SK-N-SH (cell line): ENCODE measurements at regions not wholly inside any gene's neighbourhood (a gene's known extent, or its start where the extent isn't known, plus 50 kb on each side); places are given as distances from the start of the nearest gene placed in this dataset.

Experiments used
- CTCF ChIA-PET: fragments of 300-600, 350-600 bp; formaldehyde crosslinking; extraction: SDS; loops from one replicate; lab custom pipeline; 2021; lab: Yijun Ruan, JAX
- POLR2A ChIA-PET: fragments of 350-600 bp; sonication (Branson Sonifier 250); formaldehyde crosslinking; extraction: SDS; loops from one replicate; lab custom pipeline; 2020; ENCODE audit warnings: antibody characterized with exemption, inconsistent platforms; lab: Yijun Ruan, JAX
- DNase-seq: peaks from one replicate; pipeline ENCODE4 v3.0.0; 2012
- H2AFZ ChIP-seq: fragments of 200-600 bp; sonication (generic); 2 replicates; pipeline ENCODE4 v1.8.1; 2016; ENCODE audit warnings: antibody characterized with exemption, mild to moderate bottlenecking, low read depth
- H3F3A ChIP-seq: fragments of 200-600 bp; sonication (generic); replicated peaks from 2 replicates; pipeline ENCODE3; 2016; ENCODE audit warnings: antibody characterized with exemption, mild to moderate bottlenecking; ENCODE audit not compliant: insufficient read depth
- H3K27ac ChIP-seq, 2 experiments: fragments of 200-500 bp in 1 of 2; fragments of 200-600 bp in 1 of 2; sonication (Bioruptor generic) in 1 of 2; sonication (generic), shearing (Covaris generic) in 1 of 2; 2 replicates each; pipeline versions ENCODE4 v1.5.1 to v1.6.1; 2014 to 2016; ENCODE audit warnings: low read depth in 2 of 2, inconsistent platforms in 1 of 2, low read length in 1 of 2, mild to moderate bottlenecking in 1 of 2, mixed read lengths in 1 of 2
- H3K27me3 ChIP-seq: fragments of 200-600 bp; sonication (generic), shearing (Covaris generic); 2 replicates; pipeline ENCODE4 v1.6.1; 2016; ENCODE audit warnings: mixed run types; ENCODE audit not compliant: insufficient read depth
- H3K36me3 ChIP-seq, 2 experiments: fragments of 200-500 bp in 1 of 2; fragments of 200-600 bp in 1 of 2; sonication (Bioruptor generic) in 1 of 2; sonication (generic) in 1 of 2; replicated peaks in 1 of 2; 2 replicates each; pipeline versions ENCODE3 to v1.5.1; 2014 to 2016; ENCODE audit warnings: low read length in 1 of 2, mild to moderate bottlenecking in 1 of 2; ENCODE audit not compliant: insufficient read depth in 2 of 2, control insufficient read depth in 1 of 2
- H3K4me1 ChIP-seq, 2 experiments: fragments of 200-500 bp in 1 of 2; fragments of 200-600 bp in 1 of 2; sonication (Bioruptor generic) in 1 of 2; sonication (generic), shearing (Covaris generic) in 1 of 2; 2 replicates each; pipeline versions ENCODE4 v1.5.1 to v1.6.1; 2014 to 2016; ENCODE audit warnings: low read depth in 1 of 2, low read length in 1 of 2, mixed run types in 1 of 2; ENCODE audit not compliant: insufficient read depth in 2 of 2, control insufficient read depth in 1 of 2
- H3K4me2 ChIP-seq: fragments of 200-600 bp; sonication (generic), shearing (Covaris generic); 2 replicates; pipeline ENCODE4 v1.6.1; 2017; ENCODE audit warnings: mixed run types
- H3K4me3 ChIP-seq, 2 experiments: fragments of 200-500 bp in 1 of 2; fragments of 200-600 bp in 1 of 2; sonication (Bioruptor generic) in 1 of 2; sonication (generic), shearing (Covaris generic) in 1 of 2; 2 replicates each; pipeline versions ENCODE4 v1.5.1 to v1.8.1; 2014 to 2016; ENCODE audit warnings: low read depth in 2 of 2, inconsistent platforms in 1 of 2, low read length in 1 of 2, mild to moderate bottlenecking in 1 of 2, mixed read lengths in 1 of 2, moderate library complexity in 1 of 2
- H3K79me2 ChIP-seq: fragments of 200-600 bp; sonication (generic); 2 replicates; pipeline ENCODE4 v1.8.1; 2017; ENCODE audit warnings: mild to moderate bottlenecking; ENCODE audit not compliant: insufficient read depth
- H3K9ac ChIP-seq: fragments of 200-600 bp; sonication (generic); 2 replicates; pipeline ENCODE4 v1.6.1; 2017; ENCODE audit warnings: mixed run types
- H3K9me2 ChIP-seq: fragments of 200-600 bp; sonication (generic); 2 replicates; pipeline ENCODE4 v1.6.1; 2017; ENCODE audit warnings: mixed run types
- H3K9me3 ChIP-seq: fragments of 200-600 bp; sonication (generic); 2 replicates; pipeline ENCODE4 v1.6.1; 2017; ENCODE audit warnings: mixed run types, mild to moderate bottlenecking, moderate library complexity
- H4K20me1 ChIP-seq: fragments of 200-600 bp; sonication (generic); 2 replicates; pipeline ENCODE4 v1.6.1; 2017; ENCODE audit warnings: mild to moderate bottlenecking, mixed run types; ENCODE audit not compliant: insufficient read depth
- EP300 ChIP-seq, 2 experiments: IDR thresholded peaks; 2 replicates each; pipeline versions ENCODE4 v1.4.0 to v1.6.1; 2012; ENCODE audit warnings: borderline replicate concordance in 1 of 2, low read depth in 1 of 2, low read length in 1 of 2
- FOXJ3 ChIP-seq: sonication (generic); formaldehyde crosslinking; IDR thresholded peaks from 2 replicates; pipeline ENCODE4 v1.5.1; 2020; ENCODE audit warnings: mild to moderate bottlenecking, missing genetic modification reagents
- JUND ChIP-seq: IDR thresholded peaks from 2 replicates; pipeline ENCODE4 v1.4.0; 2012
- MXI1 ChIP-seq: IDR thresholded peaks from 2 replicates; pipeline ENCODE4 v1.6.1; 2012; ENCODE audit warnings: mild to moderate bottlenecking, low read depth, low read length, improper control_type of control experiment
- POLR2AphosphoS5 ChIP-seq: IDR thresholded peaks from 2 replicates; pipeline ENCODE4 v1.6.1; 2012; ENCODE audit warnings: low read depth, low read length
- RCOR1 ChIP-seq: fragments of 150-350 bp; IDR thresholded peaks from 2 replicates; pipeline ENCODE4 v1.6.1; 2017; ENCODE audit warnings: antibody characterized with exemption, low read length
- RFX5 ChIP-seq: IDR thresholded peaks from 2 replicates; pipeline ENCODE4 v1.6.1; 2012; ENCODE audit warnings: mild to moderate bottlenecking, improper control_type of control experiment, low read length
- SMC3 ChIP-seq: IDR thresholded peaks from 2 replicates; pipeline ENCODE4 v1.6.1; 2012; ENCODE audit warnings: low read depth, low read length, improper control_type of control experiment
- TCF12 ChIP-seq: IDR thresholded peaks from 2 replicates; pipeline ENCODE4 v1.4.0; 2012
- TEAD4 ChIP-seq: IDR thresholded peaks from 2 replicates; pipeline ENCODE4 v1.4.0; 2012; ENCODE audit warnings: mild to moderate bottlenecking, borderline replicate concordance; ENCODE audit not compliant: insufficient read depth
- USF2 ChIP-seq: fragments of 150-350 bp; IDR thresholded peaks from 2 replicates; pipeline ENCODE4 v1.6.1; 2017; ENCODE audit warnings: antibody characterized with exemption, low read length, low read depth, borderline replicate concordance
- YY1 ChIP-seq: IDR thresholded peaks from 2 replicates; pipeline ENCODE4 v1.4.0; 2012; ENCODE audit warnings: low read depth, mild to moderate bottlenecking
- WGBS: methylation state at CpG from one replicate; pipeline ENCODE4 v1.1.6; 2017; ENCODE audit warnings: low lambda C conversion rate; 5-methylcytosine and 5-hydroxymethylcytosine counted together
- TF ChIP-seq, protein P1 (sequence below): IDR thresholded peaks from 2 replicates; pipeline ENCODE4 v1.6.1; 2012; ENCODE audit warnings: mild to moderate bottlenecking, low read depth, low read length, moderate library complexity
- TF ChIP-seq, protein P2 (sequence below): IDR thresholded peaks from 2 replicates; pipeline ENCODE4 v1.4.0; 2012; ENCODE audit warnings: low read depth
- TF ChIP-seq, protein P3 (sequence below): IDR thresholded peaks from 2 replicates; pipeline ENCODE4 v1.4.0; 2012; ENCODE audit warnings: low read depth, borderline replicate concordance

GRCh38 chr14:96623676-96624484 lies 121.7 kb downstream of the PAPOLA start:
- Histone ChIP-seq H3K79me2 (no peaks in the 10 kb centered on the region), H3K36me3 (no peaks in the 10 kb centered on the region), H4K20me1 (no peaks in the 10 kb centered on the region), H3K9me3 (no peaks in the 10 kb centered on the region), H3K27me3 (no peaks in the 10 kb centered on the region), H3K4me2 (no peak overlapping the region), H2AFZ (no peak overlapping the region), H3K4me1 (no peaks in the 10 kb centered on the region), H3K9ac (no peak overlapping the region), H3K27ac (no peak overlapping the region), H3K9me2 (no peaks in the 10 kb centered on the region), H3K4me3 (no peak overlapping the region), H3F3A (no peaks in the 10 kb centered on the region)
- TF ChIP-seq JUND (no peak), TEAD4 (no peak), USF2 (no peak), TCF12 (no peak), YY1 (no peak), MXI1 (no peak), RFX5 (no peak), FOXJ3 (CRISPR knock-in tag) (no peak), RCOR1 (no peak), EP300 (IDR thresholded peaks at IDR 0.05; ENCODE audit: borderline replicate concordance in 1 of 2, low read depth in 1 of 2, low read length in 1 of 2) (no peak), SMC3 (no peak), POLR2AphosphoS5 (no peak)
- TF ChIP-seq, protein P1, sequence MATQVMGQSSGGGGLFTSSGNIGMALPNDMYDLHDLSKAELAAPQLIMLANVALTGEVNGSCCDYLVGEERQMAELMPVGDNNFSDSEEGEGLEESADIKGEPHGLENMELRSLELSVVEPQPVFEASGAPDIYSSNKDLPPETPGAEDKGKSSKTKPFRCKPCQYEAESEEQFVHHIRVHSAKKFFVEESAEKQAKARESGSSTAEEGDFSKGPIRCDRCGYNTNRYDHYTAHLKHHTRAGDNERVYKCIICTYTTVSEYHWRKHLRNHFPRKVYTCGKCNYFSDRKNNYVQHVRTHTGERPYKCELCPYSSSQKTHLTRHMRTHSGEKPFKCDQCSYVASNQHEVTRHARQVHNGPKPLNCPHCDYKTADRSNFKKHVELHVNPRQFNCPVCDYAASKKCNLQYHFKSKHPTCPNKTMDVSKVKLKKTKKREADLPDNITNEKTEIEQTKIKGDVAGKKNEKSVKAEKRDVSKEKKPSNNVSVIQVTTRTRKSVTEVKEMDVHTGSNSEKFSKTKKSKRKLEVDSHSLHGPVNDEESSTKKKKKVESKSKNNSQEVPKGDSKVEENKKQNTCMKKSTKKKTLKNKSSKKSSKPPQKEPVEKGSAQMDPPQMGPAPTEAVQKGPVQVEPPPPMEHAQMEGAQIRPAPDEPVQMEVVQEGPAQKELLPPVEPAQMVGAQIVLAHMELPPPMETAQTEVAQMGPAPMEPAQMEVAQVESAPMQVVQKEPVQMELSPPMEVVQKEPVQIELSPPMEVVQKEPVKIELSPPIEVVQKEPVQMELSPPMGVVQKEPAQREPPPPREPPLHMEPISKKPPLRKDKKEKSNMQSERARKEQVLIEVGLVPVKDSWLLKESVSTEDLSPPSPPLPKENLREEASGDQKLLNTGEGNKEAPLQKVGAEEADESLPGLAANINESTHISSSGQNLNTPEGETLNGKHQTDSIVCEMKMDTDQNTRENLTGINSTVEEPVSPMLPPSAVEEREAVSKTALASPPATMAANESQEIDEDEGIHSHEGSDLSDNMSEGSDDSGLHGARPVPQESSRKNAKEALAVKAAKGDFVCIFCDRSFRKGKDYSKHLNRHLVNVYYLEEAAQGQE: no peak
- TF ChIP-seq, protein P2, sequence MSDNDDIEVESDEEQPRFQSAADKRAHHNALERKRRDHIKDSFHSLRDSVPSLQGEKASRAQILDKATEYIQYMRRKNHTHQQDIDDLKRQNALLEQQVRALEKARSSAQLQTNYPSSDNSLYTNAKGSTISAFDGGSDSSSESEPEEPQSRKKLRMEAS: no peak
- TF ChIP-seq, protein P3, sequence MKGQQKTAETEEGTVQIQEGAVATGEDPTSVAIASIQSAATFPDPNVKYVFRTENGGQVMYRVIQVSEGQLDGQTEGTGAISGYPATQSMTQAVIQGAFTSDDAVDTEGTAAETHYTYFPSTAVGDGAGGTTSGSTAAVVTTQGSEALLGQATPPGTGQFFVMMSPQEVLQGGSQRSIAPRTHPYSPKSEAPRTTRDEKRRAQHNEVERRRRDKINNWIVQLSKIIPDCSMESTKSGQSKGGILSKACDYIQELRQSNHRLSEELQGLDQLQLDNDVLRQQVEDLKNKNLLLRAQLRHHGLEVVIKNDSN: no peak
- POLR2A ChIA-PET: no interaction called here
- 60% methylated on average over 30 of the region's 34 CpGs for WGBS
- no peak for DNase-seq
- CTCF ChIA-PET: no interaction called here
